GM18519 (cell line): ENCODE measurements at regions not wholly inside any gene's neighbourhood (a gene's known extent, or its start where the extent isn't known, plus 50 kb on each side); places are given as distances from the start of the nearest gene placed in this dataset.
"Not testable (repeated sequence)": the region's sequence is repeated elsewhere in the genome, so short reads cannot be mapped to it uniquely, and the experiment has no call there.

Experiments used
- ATAC-seq: cut with Tn5 transposase; IDR thresholded peaks from one replicate; pipeline ENCODE4 v1.9.1; 2021; ENCODE audit warnings: mild to moderate bottlenecking, moderate library complexity; ENCODE audit not compliant: unreplicated experiment, low FRiP score

DNA sequence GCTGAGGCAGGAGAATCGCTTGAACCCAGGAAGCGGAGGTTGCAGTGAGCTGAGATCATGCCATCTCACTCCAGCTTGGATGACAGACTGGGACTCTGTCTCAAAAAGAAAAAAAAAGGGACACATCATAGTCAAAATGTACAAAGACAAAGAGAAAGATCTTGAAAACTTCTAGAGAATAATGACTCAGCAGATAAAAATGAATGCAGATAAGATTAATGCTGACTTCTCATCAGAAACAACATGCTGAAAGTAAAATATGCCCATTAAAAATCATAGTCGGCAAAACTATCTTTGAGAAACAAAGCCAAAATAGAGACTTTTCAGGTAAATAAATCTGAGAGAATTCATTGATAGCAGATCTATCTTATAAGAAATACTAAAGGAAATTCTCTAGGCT, 271.1 kb upstream of the GPR149 start:
- ATAC-seq = no peak

DNA sequence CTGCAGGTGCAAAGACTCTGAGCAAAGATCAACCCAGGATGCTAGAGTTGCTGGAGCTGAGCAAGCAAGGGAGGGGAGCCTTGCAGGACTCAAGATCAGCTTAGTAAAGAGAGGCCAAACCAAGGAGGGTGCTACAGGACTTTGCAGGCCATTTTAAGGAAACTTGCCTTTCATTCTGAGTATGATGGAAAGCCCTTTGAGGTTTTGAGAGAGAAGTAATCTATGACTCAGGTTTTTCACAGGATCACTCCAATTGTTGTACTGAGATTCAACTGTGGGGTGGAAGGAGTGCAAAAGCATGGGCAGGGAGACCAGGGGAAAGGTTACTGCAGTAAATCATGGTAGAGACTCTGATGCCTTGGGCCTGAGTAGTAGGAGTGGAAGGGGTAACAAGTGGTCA, 260.4 kb upstream of the GPR149 start:
- ATAC-seq = peak; percentile 54

GRCh38 chr3:154684440-154684839, 254.4 kb upstream of the GPR149 start:
- no peak for ATAC-seq

DNA sequence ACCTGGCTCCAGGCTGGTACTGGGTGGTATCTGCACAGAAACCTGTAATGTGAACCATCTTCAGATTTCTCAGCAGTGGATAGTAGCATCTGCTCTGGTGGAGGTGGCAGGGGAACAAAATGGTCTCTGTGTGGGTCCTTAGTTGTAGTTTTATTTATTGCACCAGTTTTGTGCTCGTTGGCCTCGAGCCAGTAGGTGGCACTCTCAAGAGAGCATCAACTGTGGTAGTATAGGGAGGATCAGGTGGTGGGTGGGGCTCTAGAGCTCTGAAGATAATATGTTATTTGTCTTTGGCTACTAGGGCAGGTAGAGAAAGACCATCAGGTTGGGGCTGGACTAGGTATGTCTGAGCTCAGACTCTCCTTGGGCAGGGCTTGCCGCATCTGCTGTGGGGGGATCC, 254.0 kb upstream of the GPR149 start:
- no peak for ATAC-seq

- no peak for ATAC-seq
Observed at GRCh38 chr3:154678041-154678654, 248.2 kb upstream of the GPR149 start.

- ATAC-seq = no peak
Observed at GRCh38 chr3:154668835-154669234, 238.8 kb upstream of the GPR149 start.

DNA sequence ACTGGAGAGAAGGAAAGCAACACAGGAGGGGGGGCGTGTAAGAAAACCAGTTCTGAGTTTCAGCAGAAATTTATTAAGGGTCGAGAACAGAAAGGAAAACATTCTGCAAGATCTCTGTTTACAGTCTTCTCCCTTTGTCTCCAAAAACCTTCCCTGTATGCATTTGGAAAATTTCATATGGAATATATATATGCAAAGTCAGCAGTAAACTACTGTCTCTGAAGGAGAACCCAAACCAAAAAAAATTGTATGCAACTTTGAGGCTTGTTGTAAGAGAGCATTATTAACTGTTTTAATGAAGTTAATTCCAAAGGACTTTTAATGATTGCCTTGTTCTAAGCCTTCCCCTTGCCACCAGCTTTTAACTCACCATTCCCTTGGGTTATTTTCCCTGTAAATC, 238.2 kb upstream of the GPR149 start:
- ATAC-seq = no peak

DNA sequence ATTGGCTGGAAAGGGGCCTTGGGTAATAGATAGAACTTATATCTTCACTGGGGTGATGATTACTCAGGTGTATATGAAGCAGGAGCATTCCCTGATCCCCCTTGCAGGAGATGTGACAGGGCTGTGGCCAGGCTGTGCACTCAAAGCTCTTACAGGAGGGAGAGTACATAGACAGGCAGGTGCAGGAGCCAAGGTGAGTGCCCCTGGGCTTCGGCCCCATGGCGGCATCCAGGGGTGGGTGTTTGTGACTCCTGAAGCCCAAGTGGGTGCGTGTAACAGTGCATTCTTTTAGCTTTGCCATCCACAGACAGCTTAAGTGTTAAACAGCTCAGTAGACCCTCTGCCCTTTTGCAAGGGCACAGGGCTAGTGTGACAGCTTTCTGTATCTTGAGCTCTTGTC, 236.6 kb upstream of the GPR149 start:
- ATAC-seq = no peak

DNA sequence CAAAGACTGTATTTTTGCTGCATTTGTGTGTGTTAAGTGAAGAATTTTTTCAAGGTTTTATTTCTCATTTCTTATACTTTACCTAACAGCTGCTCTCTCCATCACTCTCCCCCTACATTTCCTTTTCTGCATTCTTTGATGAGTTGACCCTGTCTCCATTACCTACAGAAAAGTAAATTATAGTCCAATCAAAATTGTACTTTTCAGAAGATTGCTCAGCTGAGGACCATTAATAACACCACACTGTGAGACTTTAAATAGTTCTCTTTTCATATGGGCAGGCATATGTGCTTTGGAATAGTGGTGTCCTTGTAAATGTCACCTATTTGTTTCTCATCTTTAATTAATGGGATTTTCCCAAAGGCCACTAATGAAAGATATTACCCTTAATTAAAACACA, 234.7 kb upstream of the GPR149 start:
- ATAC-seq = no peak

GRCh38 chr3:154662851-154663250, 232.9 kb upstream of the GPR149 start:
- ATAC-seq = no peak

- ATAC-seq = no peak
Observed at GRCh38 chr3:154660811-154661210, 230.8 kb upstream of the GPR149 start.

DNA sequence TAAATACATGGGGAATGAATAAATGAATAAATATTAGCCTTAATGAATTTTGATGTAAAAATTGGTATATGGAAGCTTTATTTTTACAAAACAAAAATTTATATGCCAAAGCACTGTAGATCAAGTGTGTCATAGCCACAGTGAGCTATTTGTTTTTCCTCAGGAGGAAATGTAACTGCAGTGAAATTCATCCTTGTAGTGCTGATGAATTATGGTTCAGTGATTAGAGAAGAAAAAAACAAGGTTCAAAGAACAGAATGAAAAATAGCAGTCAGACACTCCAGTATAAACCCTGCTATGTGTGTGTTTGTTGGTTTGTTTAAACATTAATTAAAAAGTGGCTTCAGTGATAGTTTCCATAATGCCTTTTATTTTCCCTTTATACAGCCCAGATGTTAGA, 228.0 kb upstream of the GPR149 start:
- no peak for ATAC-seq

GRCh38 chr3:154657218-154657617, 227.2 kb upstream of the GPR149 start:
- no peak for ATAC-seq

GRCh38 chr3:154656486-154656885, 226.5 kb upstream of the GPR149 start:
- ATAC-seq = no peak

- ATAC-seq = no peak
Observed at GRCh38 chr3:154642145-154642544, 212.2 kb upstream of the GPR149 start.

DNA sequence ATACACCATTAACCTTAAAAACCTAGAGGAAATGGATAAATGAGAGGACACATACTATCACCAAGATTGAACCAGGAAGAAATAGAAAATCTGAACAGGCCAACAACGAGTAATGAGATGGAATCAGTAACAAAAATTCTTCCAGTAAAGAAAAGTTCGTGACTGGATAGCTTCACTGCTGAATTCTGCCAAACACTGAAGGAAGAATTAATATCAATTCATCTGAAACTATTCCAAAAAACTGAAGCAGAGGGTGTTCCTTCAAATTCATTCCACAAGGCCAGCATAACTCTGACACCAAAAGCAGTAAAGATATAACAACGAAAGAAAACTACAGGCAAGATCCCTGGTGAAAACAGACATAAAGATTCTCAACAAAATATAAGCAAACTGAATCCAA, 195.8 kb upstream of the GPR149 start:
- ATAC-seq = no peak

DNA sequence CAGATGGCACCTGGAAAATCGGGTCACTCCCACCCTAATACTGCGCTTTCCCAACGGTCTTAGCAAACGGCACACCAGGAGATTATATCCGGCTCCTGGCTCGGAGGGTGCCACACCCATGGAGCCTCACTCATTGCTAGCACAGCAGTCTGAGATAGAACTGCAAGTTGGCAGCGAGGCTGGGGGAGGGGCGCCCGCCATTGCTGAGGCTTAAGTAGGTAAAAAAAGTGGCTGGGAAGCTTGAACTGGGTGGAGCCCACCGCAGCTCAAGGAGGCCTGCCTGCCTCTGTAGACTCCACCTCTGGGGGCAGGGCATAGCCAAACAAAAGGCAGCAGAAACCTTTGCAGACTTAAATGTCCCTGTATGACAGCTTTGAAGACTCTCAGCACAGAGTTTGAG, 189.6 kb upstream of the GPR149 start:
- ATAC-seq = not testable (repeated sequence)

DNA sequence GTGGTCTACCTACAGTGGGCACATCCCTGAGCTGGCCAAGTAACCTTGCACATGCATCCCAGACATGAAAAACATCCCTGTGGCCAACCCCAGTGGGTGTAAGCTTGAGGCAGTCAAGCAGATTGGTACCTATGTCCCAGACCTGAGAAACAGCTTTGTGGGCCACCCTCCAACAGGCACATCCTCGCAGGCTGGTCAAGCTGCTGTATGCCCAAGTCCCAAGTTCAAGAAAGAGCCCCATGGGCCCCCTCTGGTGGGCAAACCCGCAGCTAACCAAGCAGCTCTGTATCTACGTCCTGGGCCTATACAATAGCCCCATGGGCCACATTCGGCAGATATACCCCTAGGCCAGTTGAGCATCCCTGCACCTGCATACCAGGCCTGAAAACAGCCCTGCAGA, 186.3 kb upstream of the GPR149 start:
- no peak for ATAC-seq

GRCh38 chr3:154615471-154615870, 185.5 kb upstream of the GPR149 start:
- no peak for ATAC-seq

DNA sequence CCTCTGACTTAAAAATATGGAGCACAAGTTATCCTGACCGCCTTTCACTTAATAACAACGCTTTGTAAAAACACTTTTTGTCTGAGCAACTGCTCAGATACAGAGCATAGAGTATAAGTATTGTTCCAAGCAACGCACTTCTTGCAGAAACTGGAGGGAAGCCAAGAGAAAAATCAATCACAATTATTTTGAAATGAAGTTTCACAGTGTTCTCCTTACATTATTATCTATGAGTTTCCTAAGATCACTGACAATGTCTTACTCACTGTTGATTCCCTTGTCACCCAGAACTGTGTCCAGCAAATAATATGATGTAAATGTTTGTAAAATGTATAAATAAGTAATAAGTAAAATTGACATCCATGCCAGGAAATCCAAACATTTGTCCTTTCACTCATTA, 184.6 kb upstream of the GPR149 start:
- ATAC-seq = no peak

GRCh38 chr3:154614078-154614477, 184.1 kb upstream of the GPR149 start:
- ATAC-seq = no peak

DNA sequence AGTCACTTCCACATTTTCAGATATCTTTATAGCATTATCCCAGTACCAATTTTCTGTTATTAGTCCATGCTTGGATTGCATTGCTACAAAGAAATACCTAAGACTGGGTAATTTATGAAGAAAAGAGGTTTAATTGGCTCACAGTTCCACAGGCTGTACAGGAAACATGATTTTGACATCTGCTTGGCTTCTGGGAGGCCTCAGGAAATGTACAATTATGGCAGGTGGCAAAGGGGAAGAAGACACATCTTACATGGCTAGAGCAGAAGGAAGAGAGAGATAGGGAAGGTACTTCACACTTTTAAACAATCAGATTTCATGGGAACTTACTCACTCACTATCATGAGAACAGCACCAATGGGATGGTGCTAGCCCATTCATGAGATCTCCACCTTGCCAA, 172.3 kb upstream of the GPR149 start:
- no peak for ATAC-seq

GRCh38 chr3:154598166-154598565, 168.2 kb upstream of the GPR149 start:
- ATAC-seq = no peak
